ENCODE measurements at regions not wholly inside any gene's neighbourhood (a gene's known extent, or its start where the extent isn't known, plus 50 kb on each side); places are given as distances from the start of the nearest gene placed in this dataset.

DNA sequence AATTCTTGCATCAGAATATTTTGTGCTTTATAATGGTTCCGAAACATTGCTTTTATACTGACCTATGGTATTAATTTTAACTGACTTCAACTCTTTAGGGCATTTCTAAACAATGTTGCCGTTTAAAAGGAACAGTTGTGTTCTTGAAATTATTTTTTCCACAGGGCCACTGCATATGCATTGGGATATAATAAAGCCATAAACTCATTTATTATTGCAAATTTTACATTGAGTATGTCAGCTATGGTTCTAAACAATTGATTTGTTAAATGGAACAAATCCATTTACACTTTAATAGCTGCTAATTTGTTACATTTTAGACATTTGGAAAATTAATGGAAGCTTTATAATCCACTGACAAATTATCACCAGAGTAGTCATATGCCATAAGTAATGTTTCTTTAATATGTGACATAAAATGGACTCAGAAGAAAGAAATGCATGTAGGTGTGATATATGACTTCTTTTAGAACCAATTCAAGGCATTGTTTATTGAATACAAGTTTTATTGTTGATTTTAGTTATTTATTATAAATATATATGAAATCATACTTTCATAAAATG is 553.3 kb downstream of the TLL1 start:
- no peaks in the 10 kb centered on the region for H4K20me1 ChIP-seq (replicated peaks in 1 of 2; ENCODE audit: control insufficient read depth in 1 of 2, insufficient read depth in 2 of 2, low read length in 2 of 2)
- no peak for TF ChIP-seq RFX5 (IDR thresholded peaks at IDR 0.05; ENCODE audit: borderline replicate concordance, low read depth, low read length)
- TF ChIP-seq CEBPB (IDR thresholded peaks at IDR 0.05; ENCODE audit: low read depth, low read length) = no peak
- TF ChIP-seq TAF1 (IDR thresholded peaks at IDR 0.05; ENCODE audit: low read depth, low read length) = no peak
- no peak for TF ChIP-seq HDAC6 (IDR thresholded peaks at IDR 0.05; ENCODE audit: low read depth, low read length)
- TF ChIP-seq CHD1 (IDR thresholded peaks at IDR 0.05; ENCODE audit: low read depth, low read length) = no peak
- TF ChIP-seq, protein P1, sequence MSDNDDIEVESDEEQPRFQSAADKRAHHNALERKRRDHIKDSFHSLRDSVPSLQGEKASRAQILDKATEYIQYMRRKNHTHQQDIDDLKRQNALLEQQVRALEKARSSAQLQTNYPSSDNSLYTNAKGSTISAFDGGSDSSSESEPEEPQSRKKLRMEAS (IDR thresholded peaks at IDR 0.05) = no peak
- no peak for TF ChIP-seq BCL11A (IDR thresholded peaks at IDR 0.05; ENCODE audit: low read depth in 2 of 2, low read length in 2 of 2)
- no peak for TF ChIP-seq MAFK (IDR thresholded peaks at IDR 0.05; ENCODE audit: low read depth, low read length)
- no peak for TF ChIP-seq GABPA (IDR thresholded peaks at IDR 0.05; ENCODE audit: borderline replicate concordance, insufficient read depth, low read length)
- no peak for TF ChIP-seq NRF1 (IDR thresholded peaks at IDR 0.05; ENCODE audit: low read depth, low read length)
- TF ChIP-seq CBX8 (IDR thresholded peaks at IDR 0.05; ENCODE audit: borderline replicate concordance, low read depth, low read length) = no peak
- CTCF ChIA-PET (ENCODE audit: partially characterized antibody) = no interaction called here

More for the DNA sequence above, 553.3 kb downstream of the TLL1 start:
- POLR2A ChIA-PET (ENCODE audit: partially characterized antibody) = no interaction called here
- Histone ChIP-seq H3K56ac (replicated peaks; ENCODE audit: insufficient read length, low read depth, low read length) (no peak overlapping the region), H3K4me2 (ENCODE audit: insufficient read depth in 1 of 2, low read depth in 2 of 2, low read length in 2 of 2) (no peak overlapping the region), H2BK20ac (ENCODE audit: low read length) (no peak overlapping the region), H4K8ac (ENCODE audit: extremely low read depth, insufficient read depth, low read length) (no peak overlapping the region), H3K36me3 (ENCODE audit: control insufficient read depth in 2 of 4, insufficient read depth in 4 of 4, low read length in 3 of 4) (no peaks in the 10 kb centered on the region), H2AK5ac (ENCODE audit: low read depth, low read length) (no peak overlapping the region), H3K27me3 (replicated peaks in 1 of 4; ENCODE audit: control insufficient read depth in 3 of 4, extremely low read depth in 1 of 4, insufficient read depth in 3 of 4, low read length in 3 of 4) (no peaks in the 10 kb centered on the region), H3K9me3 (ENCODE audit: insufficient read depth in 2 of 2, low read depth in 1 of 2, low read length in 1 of 2) (0 out of 4 replicates have a peak, but pooled peaks cover 0 to 3% of the 10 kb centered on the region in 2 experiments), H2AFZ (ENCODE audit: low read length) (no peak overlapping the region), H3K9ac (replicated peaks in 1 of 4; ENCODE audit: extremely low read depth in 1 of 4, low read depth in 3 of 4, low read length in 3 of 4) (no peak overlapping the region), H4K5ac (ENCODE audit: insufficient read length, low read depth, low read length) (no peak overlapping the region), H2BK12ac (ENCODE audit: low read depth, low read length) (no peak overlapping the region), H3K4ac (replicated peaks; ENCODE audit: insufficient read length, low read depth, low read length) (no peak overlapping the region), H3K14ac (ENCODE audit: insufficient read length) (no peak overlapping the region), H2BK5ac (ENCODE audit: low read depth, low read length) (no peak overlapping the region), H2BK15ac (ENCODE audit: low read length) (no peak overlapping the region), H3K23ac (ENCODE audit: insufficient read length) (no peak overlapping the region), H3K23me2 (ENCODE audit: low read depth, low read length) (no peaks in the 10 kb centered on the region; the same call in 1 of the 2 replicates), H2BK120ac (replicated peaks; ENCODE audit: low read depth, low read length) (no peak overlapping the region), H3K79me2 (ENCODE audit: control insufficient read depth in 1 of 2, insufficient read depth in 2 of 2, low read length in 2 of 2) (no peaks in the 10 kb centered on the region), H4K91ac (replicated peaks; ENCODE audit: insufficient read length, low read length) (no peak overlapping the region), H3K27ac (ENCODE audit: low read depth, low read length) (no peak overlapping the region), H3K4me1 (replicated peaks in 1 of 4; ENCODE audit: control insufficient read depth in 3 of 4, insufficient read depth in 4 of 4, low read length in 3 of 4) (no peaks in the 10 kb centered on the region), H3K4me3 (ENCODE audit: extremely low read depth in 1 of 4, insufficient read depth in 2 of 4, low read depth in 3 of 4, low read length in 4 of 4) (no peak overlapping the region), H3K79me1 (ENCODE audit: low read depth, low read length) (no peaks in the 10 kb centered on the region), H3K18ac (ENCODE audit: extremely low read depth, low read length) (no peak overlapping the region)
- FAIRE-seq (no peak), DNase-seq (ENCODE audit: low read depth in 1 of 2, low spot score in 2 of 2) (no peak)
- 90% methylated on average over 2 of the region's 2 CpGs; no CpG with 5 or more reads in 1 of the 2 experiments for WGBS, 2 experiments (ENCODE audit: extremely low coverage in 1 of 2, insufficient coverage in 1 of 2, insufficient read length in 1 of 2, insufficient replicate concordance in 2 of 2, low coverage in 1 of 2, low lambda C conversion rate in 2 of 2, missing lambda C conversion rate in 1 of 2)
